ENCODE measurements at regions not wholly inside any gene's neighbourhood (a gene's known extent, or its start where the extent isn't known, plus 50 kb on each side); places are given as distances from the start of the nearest gene placed in this dataset.

- Histone ChIP-seq H3K27me3 (ENCODE audit: control insufficient read depth in 3 of 3, insufficient read depth in 3 of 3, low read length in 3 of 3) (no peaks in the 10 kb centered on the region), H3K27ac (ENCODE audit: low read depth, low read length) (no peak overlapping the region), H3K9me3 (ENCODE audit: control insufficient read depth in 3 of 3, low read length in 3 of 3) (no peaks in the 10 kb centered on the region), H3K36me3 (ENCODE audit: control insufficient read depth in 3 of 3, insufficient read depth in 3 of 3, low read length in 3 of 3) (no peaks in the 10 kb centered on the region), H3K4me1 (ENCODE audit: control insufficient read depth in 3 of 3, insufficient read depth in 3 of 3, low read length in 3 of 3) (peaks cover 0 to 3% (median 0%) of the 10 kb centered on the region in 3 donors), H3K4me3 (ENCODE audit: low read length in 3 of 3) (no peak overlapping the region), H3K9ac (ENCODE audit: low read depth in 1 of 3, low read length in 3 of 3) (no peak overlapping the region)
Measured at GRCh38 chr9:108119530-108120113, 630.1 kb upstream of the KLF4 start.

GRCh38 chr9:108117795-108118194, 628.2 kb upstream of the KLF4 start:
- Histone ChIP-seq H3K9me3 (ENCODE audit: control insufficient read depth in 3 of 3, low read length in 3 of 3) (no peaks in the 10 kb centered on the region), H3K27me3 (ENCODE audit: control insufficient read depth in 3 of 3, insufficient read depth in 3 of 3, low read length in 3 of 3) (no peaks in the 10 kb centered on the region), H3K4me1 (ENCODE audit: control insufficient read depth in 3 of 3, insufficient read depth in 3 of 3, low read length in 3 of 3) (peaks cover 0 to 3% (median 0%) of the 10 kb centered on the region in 3 donors), H3K36me3 (ENCODE audit: control insufficient read depth in 3 of 3, insufficient read depth in 3 of 3, low read length in 3 of 3) (no peaks in the 10 kb centered on the region), H3K9ac (ENCODE audit: low read depth in 1 of 3, low read length in 3 of 3) (no peak overlapping the region), H3K27ac (ENCODE audit: low read depth, low read length) (no peak overlapping the region), H3K4me3 (ENCODE audit: low read length in 3 of 3) (no peak overlapping the region)

- Histone ChIP-seq H3K9me3 (ENCODE audit: control insufficient read depth in 3 of 3, low read length in 3 of 3) (no peaks in the 10 kb centered on the region), H3K27ac (ENCODE audit: low read depth, low read length) (no peak overlapping the region)
Measured at GRCh38 chr9:108117306-108117705, 627.7 kb upstream of the KLF4 start.

GRCh38 chr9:108113596-108113995, 624.0 kb upstream of the KLF4 start:
- no peaks in the 10 kb centered on the region for H3K9me3 ChIP-seq (ENCODE audit: control insufficient read depth in 3 of 3, low read length in 3 of 3)
- no peak overlapping the region for H3K4me3 ChIP-seq (ENCODE audit: low read length in 3 of 3)
- no peaks in the 10 kb centered on the region for H3K27me3 ChIP-seq (ENCODE audit: control insufficient read depth in 3 of 3, insufficient read depth in 3 of 3, low read length in 3 of 3)
- H3K4me1 ChIP-seq (ENCODE audit: control insufficient read depth in 3 of 3, insufficient read depth in 3 of 3, low read length in 3 of 3), result no peaks in the 10 kb centered on the region
- no peak overlapping the region for H3K9ac ChIP-seq (ENCODE audit: low read depth in 1 of 3, low read length in 3 of 3)
- H3K27ac ChIP-seq (ENCODE audit: low read depth, low read length), result no peak overlapping the region
- no peaks in the 10 kb centered on the region for H3K36me3 ChIP-seq (ENCODE audit: control insufficient read depth in 3 of 3, insufficient read depth in 3 of 3, low read length in 3 of 3)

More at GRCh38 chr9:108117306-108117705, 627.7 kb upstream of the KLF4 start:
- no peaks in the 10 kb centered on the region for H3K27me3 ChIP-seq (ENCODE audit: control insufficient read depth in 3 of 3, insufficient read depth in 3 of 3, low read length in 3 of 3)
- no peak overlapping the region for H3K4me3 ChIP-seq (ENCODE audit: low read length in 3 of 3)
- no peak overlapping the region for H3K9ac ChIP-seq (ENCODE audit: low read depth in 1 of 3, low read length in 3 of 3)
- H3K4me1 ChIP-seq (ENCODE audit: control insufficient read depth in 3 of 3, insufficient read depth in 3 of 3, low read length in 3 of 3), result peaks cover 0 to 3% (median 0%) of the 10 kb centered on the region in 3 donors
- no peaks in the 10 kb centered on the region for H3K36me3 ChIP-seq (ENCODE audit: control insufficient read depth in 3 of 3, insufficient read depth in 3 of 3, low read length in 3 of 3)

- Histone ChIP-seq H3K36me3 (ENCODE audit: control insufficient read depth in 3 of 3, insufficient read depth in 3 of 3, low read length in 3 of 3) (no peaks in the 10 kb centered on the region), H3K4me3 (ENCODE audit: low read length in 3 of 3) (no peak overlapping the region), H3K27me3 (ENCODE audit: control insufficient read depth in 3 of 3, insufficient read depth in 3 of 3, low read length in 3 of 3) (no peaks in the 10 kb centered on the region), H3K4me1 (ENCODE audit: control insufficient read depth in 3 of 3, insufficient read depth in 3 of 3, low read length in 3 of 3) (no peaks in the 10 kb centered on the region), H3K9ac (ENCODE audit: low read depth in 1 of 3, low read length in 3 of 3) (no peak overlapping the region), H3K9me3 (ENCODE audit: control insufficient read depth in 3 of 3, low read length in 3 of 3) (no peaks in the 10 kb centered on the region), H3K27ac (ENCODE audit: low read depth, low read length) (no peak overlapping the region)
Measured at GRCh38 chr9:108109927-108110690, 620.5 kb upstream of the KLF4 start.

- Histone ChIP-seq H3K27me3 (ENCODE audit: control insufficient read depth in 3 of 3, insufficient read depth in 3 of 3, low read length in 3 of 3) (no peaks in the 10 kb centered on the region), H3K9me3 (ENCODE audit: control insufficient read depth in 3 of 3, low read length in 3 of 3) (no peaks in the 10 kb centered on the region), H3K27ac (ENCODE audit: low read depth, low read length) (no peak overlapping the region), H3K4me1 (ENCODE audit: control insufficient read depth in 3 of 3, insufficient read depth in 3 of 3, low read length in 3 of 3) (no peaks in the 10 kb centered on the region), H3K4me3 (ENCODE audit: low read length in 3 of 3) (no peak overlapping the region), H3K36me3 (ENCODE audit: control insufficient read depth in 3 of 3, insufficient read depth in 3 of 3, low read length in 3 of 3) (no peaks in the 10 kb centered on the region), H3K9ac (ENCODE audit: low read depth in 1 of 3, low read length in 3 of 3) (no peak overlapping the region)
Measured at GRCh38 chr9:108108852-108109448, 619.4 kb upstream of the KLF4 start.

GRCh38 chr9:108108280-108108851, 618.8 kb upstream of the KLF4 start:
- Histone ChIP-seq H3K9me3 (ENCODE audit: control insufficient read depth in 3 of 3, low read length in 3 of 3) (no peaks in the 10 kb centered on the region), H3K9ac (ENCODE audit: low read depth in 1 of 3, low read length in 3 of 3) (no peak overlapping the region), H3K27ac (ENCODE audit: low read depth, low read length) (no peak overlapping the region), H3K4me3 (ENCODE audit: low read length in 3 of 3) (no peak overlapping the region), H3K4me1 (ENCODE audit: control insufficient read depth in 3 of 3, insufficient read depth in 3 of 3, low read length in 3 of 3) (no peaks in the 10 kb centered on the region), H3K36me3 (ENCODE audit: control insufficient read depth in 3 of 3, insufficient read depth in 3 of 3, low read length in 3 of 3) (no peaks in the 10 kb centered on the region), H3K27me3 (ENCODE audit: control insufficient read depth in 3 of 3, insufficient read depth in 3 of 3, low read length in 3 of 3) (no peaks in the 10 kb centered on the region)

- H3K36me3 ChIP-seq (ENCODE audit: control insufficient read depth in 3 of 3, insufficient read depth in 3 of 3, low read length in 3 of 3), result no peaks in the 10 kb centered on the region
- no peaks in the 10 kb centered on the region for H3K27me3 ChIP-seq (ENCODE audit: control insufficient read depth in 3 of 3, insufficient read depth in 3 of 3, low read length in 3 of 3)
- H3K9me3 ChIP-seq (ENCODE audit: control insufficient read depth in 3 of 3, low read length in 3 of 3), result no peaks in the 10 kb centered on the region
- no peak overlapping the region for H3K9ac ChIP-seq (ENCODE audit: low read depth in 1 of 3, low read length in 3 of 3)
- H3K4me1 ChIP-seq (ENCODE audit: control insufficient read depth in 3 of 3, insufficient read depth in 3 of 3, low read length in 3 of 3), result no peaks in the 10 kb centered on the region
- H3K27ac ChIP-seq (ENCODE audit: low read depth, low read length), result no peak overlapping the region
- H3K4me3 ChIP-seq (ENCODE audit: low read length in 3 of 3), result no peak overlapping the region
Measured at GRCh38 chr9:108105885-108106284, 616.3 kb upstream of the KLF4 start.

GRCh38 chr9:108104991-108105390, 615.4 kb upstream of the KLF4 start:
- Histone ChIP-seq H3K4me3 (ENCODE audit: low read length in 3 of 3) (no peak overlapping the region), H3K36me3 (ENCODE audit: control insufficient read depth in 3 of 3, insufficient read depth in 3 of 3, low read length in 3 of 3) (no peaks in the 10 kb centered on the region), H3K4me1 (ENCODE audit: control insufficient read depth in 3 of 3, insufficient read depth in 3 of 3, low read length in 3 of 3) (no peaks in the 10 kb centered on the region), H3K9ac (ENCODE audit: low read depth in 1 of 3, low read length in 3 of 3) (no peak overlapping the region), H3K9me3 (ENCODE audit: control insufficient read depth in 3 of 3, low read length in 3 of 3) (no peaks in the 10 kb centered on the region), H3K27ac (ENCODE audit: low read depth, low read length) (no peak overlapping the region), H3K27me3 (ENCODE audit: control insufficient read depth in 3 of 3, insufficient read depth in 3 of 3, low read length in 3 of 3) (no peaks in the 10 kb centered on the region)
